HG02623 (cell line): ENCODE measurements at regions not wholly inside any gene's neighbourhood (a gene's known extent, or its start where the extent isn't known, plus 50 kb on each side); places are given as distances from the start of the nearest gene placed in this dataset.
"Not testable (repeated sequence)": the region's sequence is repeated elsewhere in the genome, so short reads cannot be mapped to it uniquely, and the experiment has no call there.

ENCODE experiments used
- ATAC-seq: cut with Tn5 transposase; IDR thresholded peaks from one replicate; pipeline ENCODE4 v1.9.1; 2021; ENCODE audit warnings: moderate library complexity; ENCODE audit not compliant: unreplicated experiment

GRCh38 chr18:44568342-44568741, 112.3 kb upstream of the SETBP1 start:
- no peak for ATAC-seq

- no peak for ATAC-seq
Observed at GRCh38 chr18:44568986-44569385, 111.7 kb upstream of the SETBP1 start.

DNA sequence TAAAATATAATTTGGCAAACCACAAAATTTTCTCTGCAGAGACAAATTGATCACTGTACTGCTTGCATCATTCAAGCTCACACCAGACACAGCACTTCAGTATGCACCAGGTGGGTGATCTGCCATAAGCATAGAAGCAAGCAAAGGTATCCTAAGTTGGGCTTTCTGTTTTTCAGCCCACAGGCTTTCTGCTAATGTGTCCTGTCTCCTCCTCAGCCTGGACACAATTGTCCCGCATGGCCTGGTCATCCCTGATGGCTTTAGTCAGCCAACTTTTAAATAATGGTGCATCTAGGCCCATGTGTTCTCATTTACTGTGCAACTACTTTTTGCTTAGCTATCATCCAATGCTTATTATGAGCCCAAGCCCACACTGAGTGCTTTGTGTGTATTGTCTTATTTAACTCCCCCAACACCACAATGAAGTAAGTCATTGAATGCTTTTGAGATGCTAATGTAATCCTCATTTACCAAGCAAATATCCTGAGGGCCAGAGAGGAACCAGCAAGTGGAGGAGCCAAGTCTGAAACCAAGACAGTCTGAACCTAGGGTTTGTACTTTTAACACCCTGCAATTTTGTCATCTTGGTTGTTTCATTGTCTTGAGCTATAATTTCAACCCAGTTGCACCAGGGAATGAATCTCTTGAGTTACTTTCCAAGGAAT, 111.2 kb upstream of the SETBP1 start:
- no peak for ATAC-seq

GRCh38 chr18:44579028-44579702, 101.5 kb upstream of the SETBP1 start:
- no peak for ATAC-seq

DNA sequence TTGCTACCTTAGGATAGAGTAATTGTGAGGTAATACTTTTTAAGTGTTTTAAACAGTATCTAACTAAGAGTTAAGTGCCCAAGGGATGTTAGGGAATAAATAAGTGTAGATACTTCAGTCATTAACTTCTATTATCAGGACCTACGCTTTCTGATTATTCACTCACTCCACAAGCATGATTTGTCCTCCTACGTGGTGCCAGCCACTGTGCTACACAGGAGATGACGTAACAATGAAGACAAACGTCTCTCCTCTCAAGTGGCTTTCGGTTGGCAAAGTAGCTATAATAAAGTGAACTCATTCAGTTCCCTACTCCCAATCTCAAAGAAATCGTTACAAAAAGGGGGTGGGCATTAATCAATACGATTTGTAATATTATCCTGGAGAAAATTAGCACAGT, 100.9 kb upstream of the SETBP1 start:
- no peak for ATAC-seq

- ATAC-seq: no peak
Observed at GRCh38 chr18:44580159-44580558, 100.5 kb upstream of the SETBP1 start.

GRCh38 chr18:44580782-44581181, 99.9 kb upstream of the SETBP1 start:
- ATAC-seq: not testable (repeated sequence)

- no peak for ATAC-seq
Observed at GRCh38 chr18:44582456-44582855, 98.2 kb upstream of the SETBP1 start.

DNA sequence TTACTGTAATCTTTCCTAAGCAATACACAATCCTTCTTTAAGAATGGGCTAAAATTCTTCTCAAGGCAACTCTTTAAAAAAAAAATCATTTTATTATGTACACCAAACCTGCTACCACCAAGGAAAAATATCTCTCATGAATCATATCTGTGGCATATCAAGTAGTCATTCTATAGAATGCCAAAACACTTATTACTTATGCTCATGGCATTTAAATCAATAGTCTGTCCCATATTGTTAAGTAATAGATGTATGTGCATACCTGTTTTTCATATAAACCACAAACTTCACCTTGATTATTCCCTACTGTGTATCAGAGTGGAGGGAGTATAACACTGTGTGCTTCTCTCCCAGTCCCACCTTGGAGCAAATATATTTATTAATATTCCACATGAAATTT, 95.8 kb upstream of the SETBP1 start:
- no peak for ATAC-seq

DNA sequence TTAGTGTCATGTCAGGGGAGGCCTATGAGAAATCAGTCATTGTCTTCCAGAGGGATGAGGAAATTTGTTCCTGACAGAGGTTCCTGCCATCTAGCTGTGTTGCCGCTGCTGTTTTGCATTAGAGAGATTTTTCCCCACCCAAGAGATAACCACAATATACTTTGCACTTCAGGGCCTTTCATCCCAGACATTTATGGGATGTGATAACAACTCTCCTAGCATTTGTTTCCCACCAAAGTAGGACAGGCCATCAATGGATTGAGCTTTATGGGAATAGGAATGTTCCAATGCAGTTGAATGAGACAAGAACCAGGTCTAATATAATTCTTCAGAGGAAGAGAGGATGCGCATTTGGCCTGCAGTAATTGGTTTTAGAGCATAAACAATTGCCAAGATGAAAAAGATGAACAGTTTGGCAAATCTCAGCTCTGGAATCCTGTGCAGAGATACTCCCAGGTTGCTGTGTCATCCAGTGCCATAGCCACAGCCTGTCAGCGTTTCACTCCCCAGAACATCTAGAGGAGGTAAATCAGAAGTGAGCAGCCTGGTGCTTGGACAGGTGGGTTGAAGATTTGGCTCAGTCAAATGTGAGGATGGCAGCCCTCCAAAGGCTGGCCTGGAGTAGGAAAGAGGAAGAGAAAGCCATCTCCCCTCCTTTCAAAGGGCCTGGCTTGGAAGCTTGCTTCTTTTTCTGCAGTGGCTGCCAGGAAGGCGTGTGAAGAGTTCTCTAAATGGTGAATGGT, 93.7 kb upstream of the SETBP1 start:
- no peak for ATAC-seq

DNA sequence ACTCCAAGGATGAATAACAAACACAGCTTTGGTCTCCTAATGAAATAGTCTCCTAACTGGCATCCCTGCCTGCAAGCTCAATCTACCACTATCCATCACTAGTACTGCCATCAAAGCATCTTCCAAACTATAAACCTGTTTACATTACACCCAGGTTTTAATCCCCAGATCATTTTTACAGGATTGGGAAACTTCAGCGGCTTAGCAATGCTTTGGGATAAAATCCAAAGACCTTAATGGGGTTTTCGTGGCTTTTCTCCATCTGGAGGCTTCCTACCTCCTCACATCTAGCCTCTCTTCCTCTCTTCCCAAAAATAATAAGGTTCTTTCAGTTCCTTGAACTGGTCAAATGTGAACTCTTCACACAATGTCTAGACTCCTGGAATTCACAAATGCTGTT, 92.2 kb upstream of the SETBP1 start:
- ATAC-seq: no peak

- no peak for ATAC-seq
Observed at GRCh38 chr18:44589693-44590355, 90.9 kb upstream of the SETBP1 start.

DNA sequence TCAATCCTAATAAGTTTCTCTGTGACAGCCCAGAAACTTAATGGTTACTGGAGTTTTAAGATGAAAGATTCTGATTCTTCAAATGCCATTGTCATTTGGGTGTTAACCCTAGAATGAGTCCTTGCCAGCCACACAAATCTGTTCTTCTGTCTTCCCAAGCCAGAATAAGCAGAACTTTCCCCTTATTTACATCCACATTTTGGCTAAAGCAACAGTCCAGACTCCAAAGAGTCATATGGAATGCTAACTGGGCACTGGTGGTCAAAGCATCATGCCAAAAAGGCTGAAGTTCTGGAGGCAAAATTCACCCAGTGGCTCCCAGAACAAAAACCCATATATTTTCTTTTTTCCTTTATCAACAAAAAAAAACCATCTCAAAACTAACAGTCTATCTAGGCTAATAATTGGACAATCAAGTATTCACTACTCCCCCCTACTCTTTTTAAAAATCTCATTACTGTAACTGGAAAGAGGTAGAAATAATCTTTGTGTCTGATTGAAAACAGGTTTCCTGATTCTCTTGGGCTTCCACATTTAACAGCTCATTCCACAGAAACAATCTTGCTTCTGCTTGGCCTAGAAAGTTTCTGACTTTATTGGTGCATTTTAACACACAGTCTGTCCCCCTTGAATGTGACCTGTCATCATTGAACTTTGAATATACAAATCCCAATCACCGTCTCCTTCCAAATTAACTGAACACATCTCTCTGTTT, 89.6 kb upstream of the SETBP1 start:
- no peak for ATAC-seq

DNA sequence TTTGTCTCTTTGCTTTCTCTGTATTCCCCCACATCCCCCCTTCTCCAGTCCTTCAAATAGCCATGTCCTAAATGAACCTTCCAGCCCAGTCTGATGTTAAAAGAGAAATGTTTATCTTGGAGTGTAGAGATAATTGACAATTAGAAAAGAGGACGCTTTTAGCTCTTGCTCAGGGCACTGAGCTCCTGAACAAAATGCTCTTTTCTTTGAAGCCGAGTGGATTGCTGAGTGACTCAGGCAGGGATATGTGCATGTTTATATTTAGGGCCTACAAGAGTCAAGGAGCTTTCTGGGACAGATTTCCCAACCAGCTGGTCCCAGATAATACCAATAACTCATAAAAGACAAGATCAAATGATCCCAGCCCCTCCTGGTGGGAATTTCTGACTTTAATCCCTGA, 88.0 kb upstream of the SETBP1 start:
- no peak for ATAC-seq

DNA sequence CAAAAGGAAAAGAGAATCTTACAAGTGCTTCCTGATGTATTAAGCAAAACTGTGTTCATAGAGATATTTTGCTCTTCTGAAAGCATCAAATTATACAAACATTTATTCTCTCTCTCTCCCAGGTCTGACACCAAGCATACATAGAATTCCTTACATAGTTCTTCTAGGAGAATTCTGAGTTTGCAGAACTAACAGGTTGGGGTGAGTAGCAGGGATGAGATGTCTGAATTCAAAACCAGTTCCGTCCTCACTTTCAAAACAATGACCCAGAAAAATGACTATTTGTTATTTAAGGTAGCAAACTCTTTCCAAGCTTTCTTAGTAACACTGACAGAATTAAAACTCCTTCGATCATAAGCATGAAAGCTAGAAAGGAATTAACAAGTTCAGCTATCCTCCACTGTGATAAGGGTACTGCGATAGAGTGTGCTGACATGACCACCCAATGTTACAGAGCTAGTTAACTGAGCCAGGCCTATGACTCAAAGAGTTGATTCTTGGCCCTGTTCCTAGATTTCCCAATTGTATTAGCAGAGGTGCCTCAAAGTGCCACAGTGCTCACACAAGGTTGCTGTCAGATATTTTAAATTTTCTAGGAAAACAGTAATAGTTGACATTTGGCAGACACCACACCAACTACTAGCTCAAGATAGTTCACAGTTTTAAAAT, 85.8 kb upstream of the SETBP1 start:
- no peak for ATAC-seq

- ATAC-seq: no peak
Observed at GRCh38 chr18:44597797-44598196, 82.9 kb upstream of the SETBP1 start.

GRCh38 chr18:44598514-44598913, 82.2 kb upstream of the SETBP1 start:
- no peak for ATAC-seq

DNA sequence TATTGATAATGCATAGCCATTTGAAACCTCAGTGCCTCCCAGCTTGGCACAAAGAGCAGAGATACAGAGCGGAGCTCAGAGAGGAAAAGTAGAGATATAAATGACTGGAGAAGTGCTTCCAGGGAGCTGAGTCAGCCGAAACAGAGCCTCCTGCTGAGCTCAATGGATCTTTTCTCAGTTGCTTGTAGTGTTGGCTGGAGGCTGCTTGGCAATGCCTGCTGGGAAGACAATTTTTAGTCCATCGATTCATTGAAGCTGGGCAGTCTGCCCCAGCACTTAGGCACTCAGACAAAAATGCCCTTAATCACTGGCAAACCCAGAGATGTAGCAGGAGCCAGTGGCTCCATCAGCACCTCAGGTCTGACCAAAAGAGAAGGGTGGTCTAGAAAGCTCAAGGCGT, 81.3 kb upstream of the SETBP1 start:
- ATAC-seq: no peak

GRCh38 chr18:44601447-44601846, 79.2 kb upstream of the SETBP1 start:
- ATAC-seq: no peak

GRCh38 chr18:44602380-44602779, 78.3 kb upstream of the SETBP1 start:
- ATAC-seq: no peak
